GM12864 (cell line): ENCODE measurements at regions not wholly inside any gene's neighbourhood (a gene's known extent, or its start where the extent isn't known, plus 50 kb on each side); places are given as distances from the start of the nearest gene placed in this dataset.

Experiments
- DNase-seq: peaks from one replicate; pipeline ENCODE4 v3.0.0-alpha.2; 2011; ENCODE audit warnings: low read depth
- H3K4me3 ChIP-seq: 2 replicates; pipeline ENCODE4 v1.5.1; 2011; ENCODE audit warnings: mild to moderate bottlenecking, low read depth, low read length, control low read depth
- TF ChIP-seq, protein P1 (sequence below): IDR thresholded peaks from 2 replicates; pipeline ENCODE4 v1.5.1; 2011; ENCODE audit warnings: low read depth, mild to moderate bottlenecking, moderate library complexity, low read length, control low read depth, inconsistent platforms; ENCODE audit errors: missing control alignments

GRCh38 chr1:188867614-188868013 lies 1610.0 kb downstream of the BRINP3 start:
- no peak for DNase-seq
- no peak overlapping the region for H3K4me3 ChIP-seq
- TF ChIP-seq, protein P1, sequence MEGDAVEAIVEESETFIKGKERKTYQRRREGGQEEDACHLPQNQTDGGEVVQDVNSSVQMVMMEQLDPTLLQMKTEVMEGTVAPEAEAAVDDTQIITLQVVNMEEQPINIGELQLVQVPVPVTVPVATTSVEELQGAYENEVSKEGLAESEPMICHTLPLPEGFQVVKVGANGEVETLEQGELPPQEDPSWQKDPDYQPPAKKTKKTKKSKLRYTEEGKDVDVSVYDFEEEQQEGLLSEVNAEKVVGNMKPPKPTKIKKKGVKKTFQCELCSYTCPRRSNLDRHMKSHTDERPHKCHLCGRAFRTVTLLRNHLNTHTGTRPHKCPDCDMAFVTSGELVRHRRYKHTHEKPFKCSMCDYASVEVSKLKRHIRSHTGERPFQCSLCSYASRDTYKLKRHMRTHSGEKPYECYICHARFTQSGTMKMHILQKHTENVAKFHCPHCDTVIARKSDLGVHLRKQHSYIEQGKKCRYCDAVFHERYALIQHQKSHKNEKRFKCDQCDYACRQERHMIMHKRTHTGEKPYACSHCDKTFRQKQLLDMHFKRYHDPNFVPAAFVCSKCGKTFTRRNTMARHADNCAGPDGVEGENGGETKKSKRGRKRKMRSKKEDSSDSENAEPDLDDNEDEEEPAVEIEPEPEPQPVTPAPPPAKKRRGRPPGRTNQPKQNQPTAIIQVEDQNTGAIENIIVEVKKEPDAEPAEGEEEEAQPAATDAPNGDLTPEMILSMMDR, result no peak

- no peak for DNase-seq
- no peak overlapping the region for H3K4me3 ChIP-seq
- TF ChIP-seq, protein P1, result no peak
Measured at GRCh38 chr1:188871164-188871563, 1606.5 kb downstream of the BRINP3 start.

- DNase-seq, result no peak
- TF ChIP-seq, protein P1, result no peak
- H3K4me3 ChIP-seq, result no peak overlapping the region
Measured at GRCh38 chr1:188872376-188872775, 1605.3 kb downstream of the BRINP3 start.

DNA sequence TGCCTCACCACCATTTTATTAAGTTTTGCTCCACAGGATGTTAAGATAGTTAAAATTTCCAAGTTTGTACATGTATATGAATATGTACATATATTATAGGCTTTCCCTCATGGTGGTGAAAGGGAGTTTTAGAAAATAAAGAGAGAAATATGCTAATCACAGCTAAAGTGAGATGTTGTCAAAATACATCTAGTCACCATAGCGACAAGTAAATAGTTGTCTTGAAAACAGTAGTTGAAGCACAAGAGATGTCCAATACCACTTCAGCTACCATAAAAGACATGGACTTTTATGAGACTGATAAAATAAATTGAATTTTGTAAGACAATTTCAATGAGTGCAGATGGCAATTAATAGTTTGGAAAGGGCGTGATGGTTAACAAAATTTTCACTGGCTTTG lies 1600.0 kb downstream of the BRINP3 start:
- no peak for DNase-seq
- TF ChIP-seq, protein P1, result no peak
- no peak overlapping the region for H3K4me3 ChIP-seq

DNA sequence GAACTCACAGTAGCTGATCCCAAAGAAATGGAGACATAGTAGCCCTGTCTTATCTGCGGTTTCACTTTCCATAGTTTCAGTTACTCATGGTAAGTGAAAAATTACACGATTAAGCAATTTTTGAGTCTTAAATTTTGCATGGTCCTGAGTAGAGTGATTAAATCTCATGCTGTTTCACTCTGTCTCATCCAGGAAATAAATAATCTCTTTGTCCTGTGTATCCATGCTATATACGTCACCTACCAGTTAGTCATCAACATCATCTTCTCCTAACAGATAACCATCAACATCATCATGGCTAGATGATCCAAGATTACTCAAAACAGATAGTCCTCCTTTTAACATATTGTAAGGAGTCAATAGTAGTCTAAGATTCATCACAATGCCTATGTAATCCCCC lies 1589.3 kb downstream of the BRINP3 start:
- DNase-seq, result no peak
- no peak overlapping the region for H3K4me3 ChIP-seq
- TF ChIP-seq, protein P1, result no peak

DNA sequence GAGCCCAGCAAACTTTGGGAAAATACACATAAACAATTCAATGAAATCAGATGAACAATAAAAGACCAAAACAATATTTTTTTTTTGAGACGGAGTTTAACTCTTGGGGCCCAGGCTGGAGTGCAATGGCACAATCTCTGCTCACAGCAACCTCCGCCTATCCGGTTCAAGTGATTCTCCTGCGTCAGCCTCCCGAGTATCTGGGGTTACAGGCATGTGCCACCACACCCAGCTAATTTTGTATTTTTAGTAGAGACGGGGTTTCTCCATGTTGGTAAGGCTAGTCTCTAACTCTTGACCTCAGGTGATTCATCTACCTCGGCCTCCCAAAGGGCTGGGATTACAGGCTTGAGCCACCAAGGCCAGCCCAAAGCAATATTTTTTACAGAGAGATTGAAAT lies 1588.5 kb downstream of the BRINP3 start:
- TF ChIP-seq, protein P1, result no peak
- H3K4me3 ChIP-seq, result no peak overlapping the region
- DNase-seq, result no peak

DNA sequence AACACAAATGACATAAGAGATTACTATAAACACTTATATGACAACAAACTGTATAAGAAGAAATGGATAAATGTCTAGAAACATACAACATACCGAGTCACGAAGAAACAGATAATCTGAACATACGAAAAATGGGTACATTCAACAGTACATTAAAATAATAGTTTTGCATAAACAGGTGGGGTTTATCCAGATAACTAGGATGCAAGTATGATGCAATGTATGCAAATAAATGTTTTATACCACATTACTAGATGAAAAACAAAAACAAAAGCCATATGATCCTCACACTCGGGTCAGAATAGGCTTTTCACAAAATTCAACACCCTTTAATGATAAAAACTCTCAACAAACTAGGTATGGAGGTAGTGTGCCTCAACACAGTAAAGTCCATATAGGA lies 1585.7 kb downstream of the BRINP3 start:
- TF ChIP-seq, protein P1, result no peak
- no peak for DNase-seq

More for the DNA sequence above, 1585.7 kb downstream of the BRINP3 start:
- no peak overlapping the region for H3K4me3 ChIP-seq
